Amniotic stem cell (primary cell): ENCODE measurements at regions not wholly inside any gene's neighbourhood (a gene's known extent, or its start where the extent isn't known, plus 50 kb on each side); places are given as distances from the start of the nearest gene placed in this dataset.
"Not testable (repeated sequence)": the region's sequence is repeated elsewhere in the genome, so short reads cannot be mapped to it uniquely, and the experiment has no call there.

Experiments used
- DNase-seq: peaks from one replicate; lab custom pipeline; 2025; lab: John Stamatoyannopoulos, UW

GRCh38 chr2:35314049-35314448, 1041.5 kb upstream of the CRIM1 start:
- no peak for DNase-seq

DNA sequence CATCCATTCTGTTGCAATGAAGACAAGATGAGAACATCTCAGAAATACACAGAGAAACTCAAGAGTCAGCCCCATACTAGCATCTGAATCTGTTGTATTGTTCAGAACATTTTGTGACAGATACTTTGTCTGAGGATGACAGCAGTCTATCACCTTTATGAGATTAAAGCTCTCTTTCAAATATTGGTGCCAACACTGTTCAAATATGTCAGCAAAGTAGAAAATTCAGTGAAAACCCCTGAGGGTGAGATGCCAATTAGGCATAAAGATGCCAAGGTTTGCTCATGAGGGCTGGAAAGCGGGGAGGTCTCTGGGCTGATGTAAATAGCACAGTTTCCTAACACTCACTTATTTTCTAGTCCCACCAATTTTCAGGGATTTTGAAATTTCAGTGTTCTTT, 1054.2 kb upstream of the CRIM1 start:
- no peak for DNase-seq

GRCh38 chr2:35298493-35298892, 1057.1 kb upstream of the CRIM1 start:
- no peak for DNase-seq

- no peak for DNase-seq
These were observed 1058.2 kb upstream of the CRIM1 start for GRCh38 chr2:35297403-35297802.

- DNase-seq = no peak
These were observed 1060.8 kb upstream of the CRIM1 start for GRCh38 chr2:35294636-35295263.

DNA sequence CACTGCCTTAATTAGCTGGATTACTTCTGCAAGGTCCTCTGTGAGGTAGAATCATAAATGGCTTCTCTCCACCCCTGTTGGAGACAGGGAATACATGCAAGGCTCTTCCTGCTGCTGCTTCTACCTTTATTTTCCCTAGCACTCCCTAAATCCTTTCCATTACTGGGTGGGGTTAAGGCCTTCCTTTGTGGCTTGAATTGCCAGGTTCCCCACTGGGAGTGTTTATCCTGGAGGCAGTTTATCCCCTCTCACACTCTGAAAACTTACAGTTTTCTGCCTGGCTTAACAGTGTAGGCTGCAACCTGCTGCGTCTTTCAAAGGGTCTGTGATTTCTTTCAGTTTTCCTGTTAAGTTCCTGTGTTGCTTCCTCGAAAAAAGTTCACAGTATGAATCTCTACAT, 1062.3 kb upstream of the CRIM1 start:
- no peak for DNase-seq

DNA sequence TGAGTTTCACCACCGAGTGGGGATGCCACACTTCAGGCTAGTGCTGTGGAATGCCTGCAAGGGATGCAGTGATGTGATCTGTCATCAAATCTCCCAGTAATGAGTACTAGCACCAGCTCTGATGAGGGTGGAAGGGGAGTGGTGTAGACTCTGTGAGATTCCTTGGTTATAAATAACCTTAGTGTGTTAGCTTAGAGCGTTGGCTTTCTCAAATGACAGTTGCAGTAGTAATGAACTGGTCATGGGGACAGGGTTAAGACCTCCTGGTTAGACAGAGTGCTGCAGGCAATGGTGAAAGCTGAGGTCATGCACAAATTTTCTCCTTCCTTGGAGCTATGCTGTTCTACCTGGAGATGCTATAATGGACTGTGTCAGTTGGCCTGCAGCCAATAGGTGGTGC, 1063.4 kb upstream of the CRIM1 start:
- DNase-seq = no peak

DNA sequence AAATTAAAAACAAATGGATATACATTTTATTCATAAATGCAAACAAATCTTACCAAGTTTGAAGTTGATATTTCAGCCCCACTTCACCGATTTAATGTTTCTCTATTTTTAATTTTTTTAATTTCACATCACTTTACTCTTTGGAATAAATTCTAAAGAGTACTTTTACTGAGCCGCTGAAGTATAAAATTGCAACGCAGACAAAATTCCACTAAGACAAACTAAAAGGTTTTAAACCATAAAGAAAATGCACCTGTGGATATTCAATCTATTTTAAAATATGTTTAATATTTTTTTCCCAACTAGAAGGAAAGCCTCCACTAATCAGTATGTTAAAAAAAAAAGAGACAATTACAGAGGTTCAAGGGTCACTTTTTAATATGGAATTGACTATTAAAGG, 1073.9 kb upstream of the CRIM1 start:
- DNase-seq = no peak

DNA sequence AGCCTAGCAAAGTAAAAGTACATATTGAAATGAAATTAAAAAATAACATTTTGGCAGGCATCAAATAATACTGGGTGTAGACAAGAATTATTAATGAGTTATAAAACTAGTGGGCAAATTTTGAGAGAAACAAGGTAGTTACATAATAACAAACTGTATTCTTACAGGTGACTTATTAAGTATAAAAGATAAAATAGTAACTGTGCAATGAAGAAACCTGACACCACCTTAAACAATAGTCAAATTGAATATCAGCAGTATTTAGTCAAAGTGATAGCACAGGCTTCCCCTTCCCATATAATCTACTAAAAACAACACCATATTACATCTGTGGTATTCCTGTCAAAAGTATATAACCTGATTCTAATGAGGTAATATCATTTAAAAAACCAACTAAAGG, 1099.8 kb upstream of the CRIM1 start:
- no peak for DNase-seq

GRCh38 chr2:35251156-35251555, 1104.4 kb upstream of the CRIM1 start:
- DNase-seq = no peak

DNA sequence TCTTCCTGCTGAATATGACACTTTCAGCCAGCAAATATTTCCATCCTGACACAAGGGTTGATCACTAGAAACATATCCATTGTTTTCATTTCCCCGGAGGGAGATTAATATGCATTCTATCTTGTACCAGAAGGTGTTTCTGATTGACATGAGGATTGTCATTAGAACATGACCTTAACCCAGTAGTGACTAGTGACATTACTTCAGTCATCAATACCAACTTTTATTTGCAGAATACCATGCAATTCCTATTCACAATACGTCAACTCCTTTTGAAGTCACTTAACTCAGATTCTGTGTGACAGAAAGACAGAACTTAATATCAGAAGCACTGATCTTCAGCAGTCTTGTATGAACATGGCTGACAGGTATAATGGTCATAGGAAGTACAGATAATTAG, 1108.9 kb upstream of the CRIM1 start:
- no peak for DNase-seq

GRCh38 chr2:35228584-35228983, 1127.0 kb upstream of the CRIM1 start:
- no peak for DNase-seq

GRCh38 chr2:35220461-35220860, 1135.1 kb upstream of the CRIM1 start:
- DNase-seq = no peak

DNA sequence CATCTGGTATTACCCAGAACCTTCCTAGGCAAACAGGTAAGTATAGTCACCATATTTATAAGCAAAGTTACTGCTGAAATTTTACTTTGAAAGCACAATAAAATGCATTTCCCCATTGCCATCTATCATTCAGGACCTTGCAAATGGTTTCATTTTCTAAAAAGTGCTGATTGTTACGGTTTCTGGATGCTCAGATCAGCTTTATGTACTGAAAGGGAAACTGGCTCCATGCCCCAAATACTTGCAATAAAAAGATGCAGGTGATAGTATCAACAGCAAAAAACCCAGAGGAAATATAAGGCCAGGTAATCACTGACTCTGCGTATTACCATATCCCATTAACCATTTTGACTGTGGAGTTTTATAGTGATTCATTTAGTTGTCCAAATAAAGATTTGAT, 1150.7 kb upstream of the CRIM1 start:
- no peak for DNase-seq

DNA sequence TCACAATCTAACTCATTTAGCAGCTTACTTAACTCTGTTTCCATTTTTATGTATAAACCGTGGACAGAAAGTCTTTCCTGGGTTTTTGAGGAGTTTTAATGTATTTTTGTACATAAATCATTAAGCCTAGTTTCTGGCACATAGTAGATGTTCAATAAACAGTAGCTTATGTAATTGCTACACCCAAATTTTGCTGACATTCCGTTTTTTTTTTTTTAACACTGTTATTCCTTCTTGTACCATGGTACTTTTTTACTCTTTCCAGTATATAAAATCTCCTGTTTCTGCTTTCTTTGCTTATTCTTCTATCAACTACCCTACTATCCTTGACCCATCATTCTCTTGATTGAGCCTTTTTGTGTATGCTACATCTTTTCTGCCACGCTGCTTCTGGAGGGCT, 1151.3 kb upstream of the CRIM1 start:
- DNase-seq = no peak

GRCh38 chr2:35199298-35199697, 1156.3 kb upstream of the CRIM1 start:
- no peak for DNase-seq

DNA sequence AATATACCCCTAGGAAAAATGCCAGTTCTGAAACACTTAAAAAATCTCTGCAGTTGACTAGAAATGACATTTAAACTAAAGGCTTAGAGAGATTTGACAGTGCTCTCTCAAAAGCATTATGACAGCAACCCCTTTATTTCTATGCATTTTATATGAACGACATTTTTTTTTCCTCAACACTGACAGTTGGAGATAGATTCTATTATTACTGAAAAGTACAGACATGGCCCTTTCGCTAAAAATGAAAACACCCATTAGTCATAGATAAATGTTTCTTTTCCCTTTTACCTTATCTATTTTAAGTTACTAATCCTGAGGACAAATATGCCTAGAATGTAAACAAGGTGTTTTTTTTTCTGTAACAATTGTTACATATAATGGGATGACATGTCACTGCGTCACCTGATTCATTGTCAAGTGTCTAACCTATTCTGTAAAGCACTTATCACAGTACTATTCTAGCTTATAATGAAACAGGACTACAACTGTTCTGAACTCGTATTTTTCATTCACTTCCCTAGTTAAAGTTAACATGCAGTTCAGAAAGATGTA, 1169.6 kb upstream of the CRIM1 start:
- no peak for DNase-seq

DNA sequence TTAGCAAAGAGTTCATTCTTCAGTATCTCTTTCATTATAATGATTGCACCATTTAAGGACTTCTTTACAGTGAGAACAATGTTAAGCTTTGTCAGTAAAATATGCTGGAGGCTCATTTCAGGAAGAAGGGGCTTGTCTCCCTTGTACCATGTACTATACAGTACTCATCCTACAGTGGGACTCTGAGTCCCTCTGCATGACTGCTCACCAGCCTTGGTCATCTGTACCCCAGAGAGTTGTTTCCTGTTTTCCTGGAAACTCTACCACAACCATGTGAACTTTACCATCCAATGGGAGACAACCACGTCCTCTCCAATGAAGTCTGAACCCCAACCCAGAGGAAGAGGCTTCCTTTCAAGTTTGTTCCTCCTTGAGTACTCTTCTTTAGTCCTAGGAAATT, 1171.1 kb upstream of the CRIM1 start:
- no peak for DNase-seq

- not testable (repeated sequence) for DNase-seq
These were observed 1178.9 kb upstream of the CRIM1 start for GRCh38 chr2:35176726-35177125.

GRCh38 chr2:35174845-35175244, 1180.7 kb upstream of the CRIM1 start:
- no peak for DNase-seq

GRCh38 chr2:35172687-35173086, 1182.9 kb upstream of the CRIM1 start:
- no peak for DNase-seq

- DNase-seq = no peak
These were observed 1187.2 kb upstream of the CRIM1 start for GRCh38 chr2:35168351-35168750.

GRCh38 chr2:35163948-35164347, 1191.6 kb upstream of the CRIM1 start:
- no peak for DNase-seq

- DNase-seq = no peak
These were observed 1194.7 kb upstream of the CRIM1 start for GRCh38 chr2:35160871-35161270.
